IgD-negative memory B cell (primary cell): ENCODE measurements at regions not wholly inside any gene's neighbourhood (a gene's known extent, or its start where the extent isn't known, plus 50 kb on each side); places are given as distances from the start of the nearest gene placed in this dataset.
A peak's percentile ranks its signal among the peaks of the same experiment; 100 is the strongest.
"Not testable (repeated sequence)": the region's sequence is repeated elsewhere in the genome, so short reads cannot be mapped to it uniquely, and the experiment has no call there.

Experiments
- H3K27ac Mint-ChIP-seq, 3 donors: one replicate each; pipeline ENCODE4 v1.8.0; 2020 to 2022; ENCODE audit warnings: mild to moderate bottlenecking in 3 of 3, mixed read lengths in 3 of 3, moderate library complexity in 1 of 3
- H3K27me3 Mint-ChIP-seq: one replicate; pipeline ENCODE4 v1.8.0; 2021; ENCODE audit warnings: mixed read lengths
- H3K36me3 Mint-ChIP-seq: one replicate; pipeline ENCODE4 v1.8.0; 2020; ENCODE audit warnings: mild to moderate bottlenecking, mixed read lengths
- H3K4me1 Mint-ChIP-seq, 3 donors: one replicate each; pipeline ENCODE4 v1.8.0; 2020 to 2022; ENCODE audit warnings: mixed read lengths in 3 of 3, mild to moderate bottlenecking in 1 of 3
- H3K4me3 Mint-ChIP-seq, 4 donors: one replicate each; pipeline ENCODE4 v1.8.0; 2020 to 2022; ENCODE audit warnings: mild to moderate bottlenecking in 4 of 4, mixed read lengths in 4 of 4, moderate library complexity in 3 of 4
- H3K9me3 Mint-ChIP-seq, 3 donors: one replicate each; pipeline ENCODE4 v1.8.0; 2020 to 2021; ENCODE audit warnings: mixed read lengths in 3 of 3, mild to moderate bottlenecking in 1 of 3

DNA sequence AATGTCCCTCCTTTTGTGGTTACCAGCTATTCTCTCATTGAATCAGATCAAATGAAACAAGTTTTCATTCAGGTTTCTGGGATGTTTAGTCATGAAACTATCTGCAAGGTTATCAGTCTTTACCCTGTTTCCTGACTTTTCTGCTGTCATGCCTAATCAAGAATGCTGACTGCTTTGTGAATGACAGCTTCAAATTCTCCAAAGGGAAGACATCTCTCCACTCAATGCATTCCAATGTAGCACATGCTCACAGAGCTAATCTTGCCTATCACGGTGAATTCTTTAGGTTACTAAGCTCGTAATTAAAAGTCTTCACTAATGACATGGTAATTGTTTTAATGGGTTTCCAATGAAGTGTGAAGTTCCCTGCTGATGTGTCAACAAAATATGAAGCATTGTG is 1068.5 kb downstream of the PCDH7 start:
- H3K9me3 Mint-ChIP-seq = peaks cover 0 to 2% (median 0%) of the 10 kb centered on the region in 3 donors
- no peak overlapping the region for H3K4me3 Mint-ChIP-seq
- H3K4me1 Mint-ChIP-seq = no peaks in the 10 kb centered on the region
- no peaks in the 10 kb centered on the region for H3K27me3 Mint-ChIP-seq
- H3K27ac Mint-ChIP-seq = peak overlapping the region in 1 of 3 donors; percentile 28
- H3K36me3 Mint-ChIP-seq = no peaks in the 10 kb centered on the region

DNA sequence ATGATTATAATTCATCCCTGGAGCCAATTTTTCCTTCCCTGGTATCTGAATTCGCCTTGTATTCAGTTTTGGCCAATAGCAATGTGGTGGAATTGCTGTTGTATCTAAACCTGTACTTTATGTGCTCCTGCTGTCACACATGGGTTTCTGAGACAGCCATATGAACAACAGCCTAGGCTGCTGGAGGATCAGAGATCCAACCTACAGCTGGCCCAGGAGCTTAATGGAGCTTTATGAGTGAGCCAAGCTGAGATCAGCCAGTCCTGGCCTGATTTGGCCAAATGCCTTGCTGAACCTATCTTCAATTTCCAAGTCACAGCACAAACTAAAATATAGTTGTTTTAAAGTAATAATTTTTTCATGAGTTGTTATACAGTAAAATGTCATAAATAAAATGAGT is 1071.5 kb downstream of the PCDH7 start:
- no peaks in the 10 kb centered on the region for H3K4me1 Mint-ChIP-seq
- H3K27ac Mint-ChIP-seq = no peak overlapping the region
- peaks cover 2 to 7% (median 3%) of the 10 kb centered on the region in 3 donors for H3K9me3 Mint-ChIP-seq
- no peaks in the 10 kb centered on the region for H3K36me3 Mint-ChIP-seq
- no peaks in the 10 kb centered on the region for H3K27me3 Mint-ChIP-seq
- H3K4me3 Mint-ChIP-seq = no peak overlapping the region

DNA sequence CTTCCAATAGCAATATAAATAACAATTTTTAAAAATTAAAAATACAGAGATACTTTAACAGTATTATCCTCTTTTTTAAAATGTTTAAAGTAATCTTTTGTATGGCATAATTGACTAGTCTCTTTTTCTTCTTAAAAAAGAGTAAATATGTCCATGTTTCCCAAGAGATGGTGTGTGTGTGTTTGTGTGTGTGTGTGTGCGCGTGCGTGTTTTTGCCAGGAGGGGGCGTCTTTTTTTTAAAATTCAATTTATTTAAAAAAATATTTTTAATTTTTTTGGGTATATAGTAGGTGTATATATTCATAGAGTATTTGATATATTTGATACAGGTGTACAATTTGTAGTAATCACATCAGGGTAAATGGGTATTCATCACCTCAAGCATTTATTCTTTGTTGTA is 1073.7 kb downstream of the PCDH7 start:
- Mint-ChIP-seq H3K4me1 (no peaks in the 10 kb centered on the region), H3K9me3 (peaks cover 0 to 7% (median 3%) of the 10 kb centered on the region in 3 donors), H3K36me3 (no peaks in the 10 kb centered on the region), H3K4me3 (no peak overlapping the region), H3K27ac (no peak overlapping the region), H3K27me3 (no peaks in the 10 kb centered on the region)

DNA sequence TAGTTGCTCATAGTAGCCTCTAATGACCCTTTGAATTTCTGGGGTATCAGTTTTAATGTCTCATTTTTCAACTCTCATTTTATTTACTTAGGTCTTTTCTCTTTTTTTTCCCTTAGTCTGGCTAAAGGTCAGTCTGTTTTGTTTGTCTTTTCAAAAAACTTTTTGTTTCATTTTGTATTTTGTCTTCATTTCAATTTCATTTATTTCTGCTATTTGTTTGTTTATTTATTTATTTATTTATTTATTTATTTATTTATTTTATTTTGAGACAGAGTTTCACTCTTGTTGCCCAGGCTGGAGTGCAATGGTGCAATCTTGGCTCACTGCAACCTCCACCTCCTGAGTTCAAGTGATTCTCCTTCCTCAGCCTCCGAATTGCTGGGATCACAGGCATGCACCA is 1076.9 kb downstream of the PCDH7 start:
- not testable (repeated sequence) for H3K4me1 Mint-ChIP-seq, H3K27ac Mint-ChIP-seq, H3K36me3 Mint-ChIP-seq, H3K4me3 Mint-ChIP-seq, H3K27me3 Mint-ChIP-seq
- H3K9me3 Mint-ChIP-seq = peaks cover 3 to 14% (median 4%) of the 10 kb centered on the region in 3 donors

DNA sequence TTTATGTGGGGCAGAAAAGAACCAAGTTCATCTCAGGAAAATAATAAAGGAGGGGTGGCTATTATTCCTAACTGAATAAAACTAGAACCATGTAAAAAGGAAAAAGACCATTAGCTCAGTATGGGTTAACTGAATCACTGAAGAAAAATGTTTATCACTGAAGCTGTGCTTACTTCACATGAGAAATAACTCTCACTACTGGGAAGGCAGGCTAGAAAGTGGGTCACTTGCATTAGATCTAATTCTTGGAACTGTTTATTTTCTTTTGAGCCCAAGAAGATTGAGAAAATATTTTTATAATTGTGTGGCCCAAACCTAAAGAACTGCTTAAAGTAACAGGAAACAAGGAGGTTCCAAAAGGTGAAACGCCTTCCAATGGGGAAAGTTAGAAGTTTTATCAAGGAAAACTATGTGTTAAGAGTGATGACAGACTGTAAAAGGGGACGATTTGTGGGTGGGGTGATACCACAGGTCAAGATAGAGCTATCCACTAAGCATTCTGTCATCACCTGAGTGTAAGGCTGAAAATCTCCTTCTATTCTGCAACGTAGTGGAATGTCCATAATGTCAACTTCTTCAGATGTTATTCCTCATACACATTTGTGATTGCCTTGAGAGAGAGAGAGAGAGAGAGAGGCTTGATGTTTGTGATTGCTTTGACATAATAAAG is 1083.5 kb downstream of the PCDH7 start:
- Mint-ChIP-seq H3K36me3 (no peaks in the 10 kb centered on the region), H3K4me1 (no peaks in the 10 kb centered on the region), H3K27me3 (no peaks in the 10 kb centered on the region), H3K27ac (no peak overlapping the region), H3K9me3 (peaks cover 4 to 7% (median 6%) of the 10 kb centered on the region in 3 donors), H3K4me3 (no peak overlapping the region)

DNA sequence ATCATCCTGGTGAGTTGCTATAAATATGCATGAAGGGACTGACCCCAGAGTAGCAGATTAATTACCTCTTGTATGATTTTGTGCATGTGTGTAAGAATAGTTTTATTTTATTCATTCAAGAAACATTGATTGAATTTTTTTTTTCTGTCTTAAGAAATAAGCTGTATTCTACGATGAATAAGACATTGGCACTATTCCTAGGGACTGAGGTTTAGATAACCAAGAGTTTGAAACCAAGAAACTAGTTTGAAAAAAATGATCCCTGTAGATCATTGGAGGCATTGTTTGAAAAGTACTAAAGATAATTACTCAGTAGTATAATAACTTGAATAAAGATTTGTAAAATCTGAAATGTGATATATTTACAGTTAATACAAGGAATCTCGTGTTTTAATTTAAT is 1086.9 kb downstream of the PCDH7 start:
- no peak overlapping the region for H3K4me3 Mint-ChIP-seq
- no peaks in the 10 kb centered on the region for H3K27me3 Mint-ChIP-seq
- H3K36me3 Mint-ChIP-seq = no peaks in the 10 kb centered on the region
- peaks cover 0 to 7% (median 0%) of the 10 kb centered on the region in 3 donors for H3K9me3 Mint-ChIP-seq
- no peak overlapping the region for H3K27ac Mint-ChIP-seq
- H3K4me1 Mint-ChIP-seq = no peaks in the 10 kb centered on the region

DNA sequence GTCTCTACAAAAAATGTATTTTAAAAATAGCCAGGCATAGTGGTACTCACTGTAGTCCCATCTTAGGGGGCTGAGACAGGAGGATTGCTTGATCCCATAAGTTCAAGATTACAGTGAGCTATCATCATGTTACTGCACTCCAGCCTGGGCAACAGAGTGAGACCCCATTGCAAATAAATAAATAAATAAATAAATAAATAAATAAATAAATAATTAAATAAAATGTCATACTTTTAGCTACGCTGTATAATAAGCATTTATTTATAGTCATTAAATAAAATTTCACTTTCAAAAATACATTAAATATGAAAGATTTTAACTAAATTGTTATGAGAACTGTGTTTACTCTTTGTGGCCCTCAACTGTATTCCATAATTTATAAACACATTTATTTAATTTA is 1124.2 kb downstream of the PCDH7 start:
- Mint-ChIP-seq H3K27me3 (no peaks in the 10 kb centered on the region), H3K4me3 (no peak overlapping the region), H3K4me1 (no peaks in the 10 kb centered on the region), H3K9me3 (peaks cover 2 to 13% (median 4%) of the 10 kb centered on the region in 3 donors), H3K36me3 (no peaks in the 10 kb centered on the region), H3K27ac (no peak overlapping the region)

DNA sequence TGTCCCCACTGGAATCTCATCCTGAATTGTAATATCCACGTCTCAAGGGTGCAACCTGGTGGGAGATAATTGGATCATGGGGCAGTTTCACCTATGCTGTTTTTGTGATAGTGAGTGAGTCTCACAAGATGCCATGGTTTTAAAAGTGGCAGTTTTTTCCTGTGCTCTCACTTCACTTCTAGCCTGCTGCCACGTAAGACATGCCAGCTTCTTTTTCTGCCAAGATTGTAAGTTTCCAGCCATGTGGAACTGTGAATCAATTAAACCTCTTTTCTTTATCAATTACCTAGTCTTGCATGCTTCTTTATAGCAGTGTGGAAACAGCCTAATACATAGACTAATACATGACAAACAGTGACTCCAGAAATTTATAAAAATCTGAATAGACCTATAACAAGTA is 1131.8 kb downstream of the PCDH7 start:
- H3K4me1 Mint-ChIP-seq = no peaks in the 10 kb centered on the region
- H3K27ac Mint-ChIP-seq = no peak overlapping the region
- H3K9me3 Mint-ChIP-seq = peaks cover 0 to 5% (median 4%) of the 10 kb centered on the region in 3 donors
- H3K4me3 Mint-ChIP-seq = no peak overlapping the region
- no peaks in the 10 kb centered on the region for H3K27me3 Mint-ChIP-seq
- no peaks in the 10 kb centered on the region for H3K36me3 Mint-ChIP-seq

DNA sequence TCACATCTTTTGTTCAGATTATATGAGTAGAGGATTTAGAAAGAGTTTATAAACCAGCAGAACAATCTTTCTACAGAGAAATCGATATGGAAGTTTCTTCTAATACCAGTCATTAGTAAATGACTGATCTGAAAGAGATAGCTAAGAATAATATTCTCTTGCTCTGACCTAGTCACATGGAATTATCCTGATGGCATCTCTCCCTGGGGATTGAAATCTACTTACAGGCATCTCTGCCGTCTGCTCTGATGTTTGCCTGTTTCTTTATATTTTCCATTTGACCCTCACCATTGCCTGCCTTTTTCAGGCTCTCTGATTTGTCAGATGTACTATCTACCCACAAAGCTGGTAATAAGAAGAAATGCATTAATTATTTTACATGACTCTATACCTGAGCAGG is 1157.3 kb downstream of the PCDH7 start:
- Mint-ChIP-seq H3K27ac (no peak overlapping the region), H3K9me3 (peaks cover 0 to 2% (median 0%) of the 10 kb centered on the region in 3 donors), H3K36me3 (no peaks in the 10 kb centered on the region)

DNA sequence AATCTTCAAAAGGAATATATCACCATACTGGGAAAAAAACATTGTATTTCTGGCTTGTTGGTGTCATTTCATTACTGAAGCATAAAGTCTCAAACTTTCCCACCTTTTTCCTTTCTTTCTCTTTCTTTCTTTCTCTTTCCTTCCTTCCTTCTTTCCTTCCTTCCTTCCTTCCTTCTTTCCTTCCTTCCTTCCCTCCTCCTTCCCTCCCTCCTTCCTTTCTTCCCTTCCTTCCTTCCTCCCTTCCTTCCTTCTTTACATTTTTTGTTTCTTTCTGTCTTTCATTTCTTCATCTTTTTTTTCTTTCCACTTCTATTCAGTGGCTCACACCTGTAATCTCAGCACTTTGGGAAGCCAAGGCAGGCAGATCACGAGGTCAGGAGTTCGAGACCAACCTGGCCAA is 1160.7 kb downstream of the PCDH7 start:
- H3K9me3 Mint-ChIP-seq, H3K4me3 Mint-ChIP-seq, H3K27me3 Mint-ChIP-seq, H3K4me1 Mint-ChIP-seq, H3K27ac Mint-ChIP-seq, H3K36me3 Mint-ChIP-seq: not testable (repeated sequence)

More for the DNA sequence above, 1157.3 kb downstream of the PCDH7 start:
- peaks cover 0 to 2% (median 0%) of the 10 kb centered on the region in 3 donors for H3K4me1 Mint-ChIP-seq
- H3K4me3 Mint-ChIP-seq = no peak overlapping the region
- no peaks in the 10 kb centered on the region for H3K27me3 Mint-ChIP-seq

DNA sequence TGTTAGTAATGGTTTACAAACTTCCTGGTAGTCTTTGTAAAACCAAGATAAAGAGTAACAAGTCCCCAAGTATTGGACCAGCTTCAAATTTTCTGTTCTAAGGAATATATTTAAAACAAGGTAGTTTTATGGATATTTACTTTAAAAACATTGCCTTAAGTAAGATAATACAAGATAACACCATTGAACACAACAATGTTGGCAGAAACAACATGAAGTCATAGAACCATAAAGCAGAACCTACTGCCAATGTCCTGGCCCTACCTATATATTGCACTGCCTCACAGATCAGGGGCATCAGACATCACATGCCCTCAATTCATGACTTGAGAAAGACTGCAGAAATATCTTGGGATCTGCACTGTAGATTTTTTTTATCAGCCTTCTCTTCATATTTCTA is 1176.2 kb downstream of the PCDH7 start:
- Mint-ChIP-seq H3K4me1 (no peaks in the 10 kb centered on the region), H3K27ac (no peak overlapping the region), H3K4me3 (no peak overlapping the region), H3K36me3 (no peaks in the 10 kb centered on the region), H3K27me3 (no peaks in the 10 kb centered on the region), H3K9me3 (peaks cover 0 to 2% (median 2%) of the 10 kb centered on the region in 3 donors)

DNA sequence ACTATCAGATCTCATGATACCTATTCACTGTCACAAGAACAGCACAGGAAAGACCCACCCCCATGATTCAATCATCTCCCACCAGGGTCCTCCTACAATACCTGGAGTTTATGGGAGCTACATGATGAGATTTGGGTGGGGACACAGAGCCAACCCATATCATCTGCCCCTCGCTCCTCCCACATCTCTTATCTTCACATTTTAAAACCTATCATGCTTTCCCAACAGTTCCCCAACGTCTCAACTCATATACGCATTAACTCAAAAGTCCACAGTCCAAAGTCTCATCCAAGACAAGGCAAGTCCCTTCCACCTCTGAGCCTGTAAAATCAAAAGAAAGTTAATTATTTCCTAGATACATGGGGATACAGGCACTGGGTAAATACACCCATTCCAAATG is 1185.2 kb downstream of the PCDH7 start:
- H3K4me3 Mint-ChIP-seq = no peak overlapping the region
- no peaks in the 10 kb centered on the region for H3K4me1 Mint-ChIP-seq
- peaks cover 4 to 15% (median 10%) of the 10 kb centered on the region in 3 donors for H3K9me3 Mint-ChIP-seq

DNA sequence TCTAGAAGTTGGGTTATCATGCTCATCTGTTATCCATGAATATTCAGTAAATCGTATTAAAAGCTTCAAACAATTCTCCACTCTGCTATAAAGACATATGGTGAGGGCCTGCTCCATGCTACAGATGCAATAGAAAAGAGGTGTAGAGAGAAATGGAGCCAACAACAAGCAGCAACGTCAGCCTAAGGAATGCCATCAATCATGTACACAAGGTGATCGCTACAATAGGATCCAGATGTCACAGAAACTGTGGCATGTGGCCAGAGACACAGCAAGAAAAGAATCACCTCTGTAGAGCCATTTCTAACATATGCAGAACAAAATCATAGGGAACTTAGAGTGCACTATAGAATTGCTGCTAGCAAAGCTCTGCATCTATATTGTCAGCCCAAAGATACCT is 1188.1 kb downstream of the PCDH7 start:
- no peaks in the 10 kb centered on the region for H3K4me1 Mint-ChIP-seq
- no peak overlapping the region for H3K4me3 Mint-ChIP-seq

More for the DNA sequence above, 1185.2 kb downstream of the PCDH7 start:
- no peaks in the 10 kb centered on the region for H3K36me3 Mint-ChIP-seq
- H3K27ac Mint-ChIP-seq = no peak overlapping the region
- H3K27me3 Mint-ChIP-seq = no peaks in the 10 kb centered on the region

DNA sequence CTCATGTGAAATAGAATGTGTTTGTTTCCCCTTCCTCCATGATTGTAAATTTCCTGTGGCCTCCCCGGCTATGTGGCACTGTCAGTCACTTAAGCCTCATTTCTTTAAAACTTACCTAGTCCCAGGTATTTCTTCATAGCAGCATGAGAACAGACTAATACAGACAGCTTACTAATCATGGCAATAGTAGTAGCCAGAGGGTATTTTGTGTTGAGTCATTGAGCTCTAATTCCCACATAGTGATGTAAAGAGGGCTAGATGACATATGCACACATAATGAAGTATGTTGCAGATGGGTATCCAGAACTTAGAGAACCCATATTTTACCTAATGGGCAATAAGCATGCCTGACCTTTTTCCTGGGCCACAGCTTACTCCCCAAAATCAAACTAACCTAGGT is 1197.2 kb downstream of the PCDH7 start:
- Mint-ChIP-seq H3K4me3 (no peak overlapping the region), H3K9me3 (peaks cover 0 to 24% (median 3%) of the 10 kb centered on the region in 3 donors), H3K36me3 (no peaks in the 10 kb centered on the region), H3K4me1 (no peaks in the 10 kb centered on the region), H3K27ac (no peak overlapping the region), H3K27me3 (no peaks in the 10 kb centered on the region)

More for the DNA sequence above, 1188.1 kb downstream of the PCDH7 start:
- no peaks in the 10 kb centered on the region for H3K36me3 Mint-ChIP-seq
- H3K27ac Mint-ChIP-seq = no peak overlapping the region
- no peaks in the 10 kb centered on the region for H3K27me3 Mint-ChIP-seq
- peaks cover 2 to 10% (median 6%) of the 10 kb centered on the region in 3 donors for H3K9me3 Mint-ChIP-seq

DNA sequence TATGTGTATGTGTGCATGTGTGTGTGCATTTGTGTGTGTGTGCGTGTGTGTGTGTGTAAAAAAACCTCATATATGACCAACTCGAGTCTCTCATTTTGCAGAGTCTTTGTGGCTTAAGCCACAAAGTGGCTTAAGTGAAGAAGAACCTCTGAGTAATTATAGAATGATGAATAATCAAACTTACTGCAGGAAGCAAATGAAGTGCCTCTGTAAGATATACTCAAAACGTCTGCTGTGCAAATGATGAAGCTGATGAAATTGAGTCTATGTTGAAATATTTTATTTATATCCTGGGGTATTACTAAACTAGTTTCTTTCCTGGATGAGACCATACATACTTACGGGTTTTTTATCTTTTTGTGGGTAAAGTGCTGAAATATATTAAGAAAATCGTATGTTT is 1198.7 kb downstream of the PCDH7 start:
- no peaks in the 10 kb centered on the region for H3K27me3 Mint-ChIP-seq
- H3K9me3 Mint-ChIP-seq = peaks cover 1 to 32% (median 3%) of the 10 kb centered on the region in 3 donors
- no peak overlapping the region for H3K4me3 Mint-ChIP-seq
- H3K27ac Mint-ChIP-seq = no peak overlapping the region
- H3K36me3 Mint-ChIP-seq = no peaks in the 10 kb centered on the region
- H3K4me1 Mint-ChIP-seq = no peaks in the 10 kb centered on the region

DNA sequence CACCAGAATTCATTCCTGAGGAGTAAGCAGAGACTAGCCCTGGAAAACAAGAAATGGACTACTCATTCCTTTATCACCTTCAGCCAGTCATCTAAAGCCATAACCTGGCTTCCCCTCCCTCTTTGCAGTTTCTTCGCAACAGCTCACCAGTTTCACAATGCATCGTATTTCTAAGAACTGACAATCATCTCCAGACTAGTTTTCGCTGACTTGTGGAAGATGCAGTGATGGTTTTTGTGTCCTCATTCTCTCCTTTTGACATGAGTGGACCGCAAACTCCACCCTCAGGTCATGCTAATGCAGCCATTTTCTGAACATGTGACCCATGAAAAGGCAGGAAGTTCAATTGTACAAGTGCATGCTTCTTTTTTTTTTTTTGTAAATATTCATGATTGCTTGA is 1203.5 kb downstream of the PCDH7 start:
- H3K36me3 Mint-ChIP-seq = peaks cover 3% of the 10 kb centered on the region
- no peaks in the 10 kb centered on the region for H3K4me1 Mint-ChIP-seq
- H3K27ac Mint-ChIP-seq = no peak overlapping the region
- no peaks in the 10 kb centered on the region for H3K27me3 Mint-ChIP-seq
- H3K9me3 Mint-ChIP-seq = peaks cover 4 to 20% (median 4%) of the 10 kb centered on the region in 3 donors
- H3K4me3 Mint-ChIP-seq = no peak overlapping the region
